ENCODE measurements at regions not wholly inside any gene's neighbourhood (a gene's known extent, or its start where the extent isn't known, plus 50 kb on each side); places are given as distances from the start of the nearest gene placed in this dataset.

- TF ChIP-seq, protein P1, sequence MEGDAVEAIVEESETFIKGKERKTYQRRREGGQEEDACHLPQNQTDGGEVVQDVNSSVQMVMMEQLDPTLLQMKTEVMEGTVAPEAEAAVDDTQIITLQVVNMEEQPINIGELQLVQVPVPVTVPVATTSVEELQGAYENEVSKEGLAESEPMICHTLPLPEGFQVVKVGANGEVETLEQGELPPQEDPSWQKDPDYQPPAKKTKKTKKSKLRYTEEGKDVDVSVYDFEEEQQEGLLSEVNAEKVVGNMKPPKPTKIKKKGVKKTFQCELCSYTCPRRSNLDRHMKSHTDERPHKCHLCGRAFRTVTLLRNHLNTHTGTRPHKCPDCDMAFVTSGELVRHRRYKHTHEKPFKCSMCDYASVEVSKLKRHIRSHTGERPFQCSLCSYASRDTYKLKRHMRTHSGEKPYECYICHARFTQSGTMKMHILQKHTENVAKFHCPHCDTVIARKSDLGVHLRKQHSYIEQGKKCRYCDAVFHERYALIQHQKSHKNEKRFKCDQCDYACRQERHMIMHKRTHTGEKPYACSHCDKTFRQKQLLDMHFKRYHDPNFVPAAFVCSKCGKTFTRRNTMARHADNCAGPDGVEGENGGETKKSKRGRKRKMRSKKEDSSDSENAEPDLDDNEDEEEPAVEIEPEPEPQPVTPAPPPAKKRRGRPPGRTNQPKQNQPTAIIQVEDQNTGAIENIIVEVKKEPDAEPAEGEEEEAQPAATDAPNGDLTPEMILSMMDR (IDR thresholded peaks at IDR 0.05; ENCODE audit: low read depth, low read length): no peak
- TF ChIP-seq EZH2phosphoT487 (IDR thresholded peaks at IDR 0.05; ENCODE audit: low read depth): no peak
Measured at GRCh38 chr5:135194573-135195269, 160.7 kb upstream of the PITX1 start.

Measured in OCI-LY3 (cell line).